ENCODE measurements at regions not wholly inside any gene's neighbourhood (a gene's known extent, or its start where the extent isn't known, plus 50 kb on each side); places are given as distances from the start of the nearest gene placed in this dataset.

GRCh38 chr11:8792710-8793109 lies 110.1 kb downstream of the RPL27A start:
- H3K9me3 ChIP-seq (replicated peaks in 1 of 2; ENCODE audit: control insufficient read depth in 1 of 2, insufficient read depth in 1 of 2, low read length in 2 of 2): no peaks in the 10 kb centered on the region
- H3K9ac ChIP-seq (ENCODE audit: insufficient read depth, low read length, poor library complexity, severe bottlenecking): no peak overlapping the region
- Mint-ChIP-seq H3K27me3 (ENCODE audit: low read depth in 3 of 3) (peaks cover 0 to 2% (median 2%) of the 10 kb centered on the region in 3 donors), H3K9me3 (peaks cover 0 to 2% (median 0%) of the 10 kb centered on the region in 7 donors), H3K36me3 (no peaks in the 10 kb centered on the region), H3K4me1 (peaks cover 32% of the 10 kb centered on the region), H3K4me3 (peak overlapping the region in 1 of 2 donors; percentile 18), H3K27ac (no peak overlapping the region)
- no peak overlapping the region for H3K4me2 ChIP-seq (replicated peaks; ENCODE audit: extremely low read depth, low read length, poor library complexity, severe bottlenecking)
- H3K4me3 ChIP-seq (replicated peaks in 1 of 3; ENCODE audit: low read depth in 2 of 3, low read length in 3 of 3): no peak overlapping the region
- no CpG with 5 or more reads among the region's 3 CpGs for WGBS (ENCODE audit: insufficient coverage)
- no peaks in the 10 kb centered on the region for H3K27me3 ChIP-seq (ENCODE audit: control insufficient read depth in 2 of 2, insufficient read depth in 2 of 2, low read length in 2 of 2)
- DNase-seq: no peak
- no peak overlapping the region for H2AFZ ChIP-seq (ENCODE audit: insufficient read depth, low read depth, low read length, poor library complexity, severe bottlenecking)
- TF ChIP-seq CTCF (IDR thresholded peaks at IDR 0.05): no peak
- no peaks in the 10 kb centered on the region for H3K36me3 ChIP-seq (replicated peaks in 1 of 2; ENCODE audit: control insufficient read depth in 1 of 2, insufficient read depth in 2 of 2, low read length in 2 of 2)
- intact Hi-C loops (cut with micrococcal nuclease): no loop called here
- H3K4me1 ChIP-seq (ENCODE audit: control insufficient read depth in 1 of 2, insufficient read depth in 2 of 2, low read length in 2 of 2): peaks cover 14 to 29% of the 10 kb centered on the region in 2 donors
- H3K79me2 ChIP-seq (ENCODE audit: insufficient read depth, low read length): no peaks in the 10 kb centered on the region
- no peak overlapping the region for H3K27ac ChIP-seq (ENCODE audit: low read depth in 1 of 2, low read length in 2 of 2)
- no peaks in the 10 kb centered on the region for H4K20me1 ChIP-seq (ENCODE audit: insufficient read depth, low read length)

GRCh38 chr11:8793114-8793777 lies 110.7 kb downstream of the RPL27A start:
- peak overlapping the region in 1 of 7 donors; percentile 34 for H3K27ac Mint-ChIP-seq
- H3K27me3 Mint-ChIP-seq (ENCODE audit: low read depth in 3 of 3): peaks cover 0 to 2% (median 2%) of the 10 kb centered on the region in 3 donors
- Histone ChIP-seq H3K9me3 (replicated peaks in 1 of 2; ENCODE audit: control insufficient read depth in 1 of 2, insufficient read depth in 1 of 2, low read length in 2 of 2) (no peaks in the 10 kb centered on the region), H3K4me2 (replicated peaks; ENCODE audit: extremely low read depth, low read length, poor library complexity, severe bottlenecking) (no peak overlapping the region), H2AFZ (ENCODE audit: insufficient read depth, low read depth, low read length, poor library complexity, severe bottlenecking) (no peak overlapping the region), H3K9ac (ENCODE audit: insufficient read depth, low read length, poor library complexity, severe bottlenecking) (no peak overlapping the region), H3K79me2 (ENCODE audit: insufficient read depth, low read length) (no peaks in the 10 kb centered on the region), H3K27me3 (ENCODE audit: control insufficient read depth in 2 of 2, insufficient read depth in 2 of 2, low read length in 2 of 2) (no peaks in the 10 kb centered on the region), H4K20me1 (ENCODE audit: insufficient read depth, low read length) (no peaks in the 10 kb centered on the region), H3K4me3 (replicated peaks in 1 of 3; ENCODE audit: low read depth in 2 of 3, low read length in 3 of 3) (no peak overlapping the region), H3K4me1 (ENCODE audit: control insufficient read depth in 1 of 2, insufficient read depth in 2 of 2, low read length in 2 of 2) (peaks cover 14 to 30% of the 10 kb centered on the region in 2 donors), H3K36me3 (replicated peaks in 1 of 2; ENCODE audit: control insufficient read depth in 1 of 2, insufficient read depth in 2 of 2, low read length in 2 of 2) (no peaks in the 10 kb centered on the region), H3K27ac (ENCODE audit: low read depth in 1 of 2, low read length in 2 of 2) (no peak overlapping the region)
- DNase-seq: peak in 2 of 3 donors; percentile 29 to 30
- H3K36me3 Mint-ChIP-seq: no peaks in the 10 kb centered on the region
- H3K4me3 Mint-ChIP-seq: peak overlapping the region in 1 of 2 donors; percentile 36
- 20% methylated on average over 1 of the region's 4 CpGs for WGBS (ENCODE audit: insufficient coverage)
- H3K9me3 Mint-ChIP-seq: peaks cover 0 to 2% (median 0%) of the 10 kb centered on the region in 7 donors
- TF ChIP-seq CTCF (IDR thresholded peaks at IDR 0.05): no peak
- peaks cover 33% of the 10 kb centered on the region for H3K4me1 Mint-ChIP-seq
- intact Hi-C loops (cut with micrococcal nuclease): no loop called here

All from CD14-positive monocyte (primary cell).